ENCODE measurements at regions not wholly inside any gene's neighbourhood (a gene's known extent, or its start where the extent isn't known, plus 50 kb on each side); places are given as distances from the start of the nearest gene placed in this dataset.

GRCh38 chr1:188872376-188872775 lies 1605.3 kb downstream of the BRINP3 start:
- Mint-ChIP-seq H3K36me3 (ENCODE audit: insufficient read depth) (no peaks in the 10 kb centered on the region), H3K9me3 (peaks cover 0 to 3% of the 10 kb centered on the region in 2 donors), H3K27ac (no peak overlapping the region), H3K27me3 (no peaks in the 10 kb centered on the region), H3K4me3 (no peak overlapping the region), H3K4me1 (ENCODE audit: low read depth in 2 of 2) (no peaks in the 10 kb centered on the region)
- DNase-seq (no peak), ATAC-seq (replicated peaks) (no peak)

GRCh38 chr1:188877668-188878067 lies 1600.0 kb downstream of the BRINP3 start:
- no peaks in the 10 kb centered on the region for H3K36me3 Mint-ChIP-seq (ENCODE audit: insufficient read depth)
- no peak overlapping the region for H3K27ac Mint-ChIP-seq
- DNase-seq (no peak), ATAC-seq (replicated peaks) (no peak)
- no peaks in the 10 kb centered on the region for H3K27me3 Mint-ChIP-seq
- peaks cover under 1 to 2% of the 10 kb centered on the region in 2 donors for H3K9me3 Mint-ChIP-seq
- no peak overlapping the region for H3K4me3 Mint-ChIP-seq
- H3K4me1 Mint-ChIP-seq (ENCODE audit: low read depth in 2 of 2): no peaks in the 10 kb centered on the region

GRCh38 chr1:188888386-188888785 lies 1589.3 kb downstream of the BRINP3 start:
- Mint-ChIP-seq H3K27ac (no peak overlapping the region), H3K9me3 (peaks cover 8 to 20% of the 10 kb centered on the region in 2 donors), H3K27me3 (no peaks in the 10 kb centered on the region), H3K4me1 (ENCODE audit: low read depth in 2 of 2) (no peaks in the 10 kb centered on the region), H3K4me3 (no peak overlapping the region), H3K36me3 (ENCODE audit: insufficient read depth) (no peaks in the 10 kb centered on the region)
- ATAC-seq (replicated peaks): no peak
- DNase-seq: no peak

GRCh38 chr1:188889166-188889565 lies 1588.5 kb downstream of the BRINP3 start:
- DNase-seq (no peak), ATAC-seq (replicated peaks) (no peak)
- H3K9me3 Mint-ChIP-seq: peaks cover 8 to 16% of the 10 kb centered on the region in 2 donors
- H3K27me3 Mint-ChIP-seq: no peaks in the 10 kb centered on the region
- H3K27ac Mint-ChIP-seq: no peak overlapping the region
- no peaks in the 10 kb centered on the region for H3K4me1 Mint-ChIP-seq (ENCODE audit: low read depth in 2 of 2)
- H3K36me3 Mint-ChIP-seq (ENCODE audit: insufficient read depth): no peaks in the 10 kb centered on the region
- H3K4me3 Mint-ChIP-seq: no peak overlapping the region

GRCh38 chr1:188891958-188892357 lies 1585.7 kb downstream of the BRINP3 start:
- Mint-ChIP-seq H3K4me1 (ENCODE audit: low read depth in 2 of 2) (no peaks in the 10 kb centered on the region), H3K9me3 (peaks cover 8 to 16% of the 10 kb centered on the region in 2 donors), H3K36me3 (ENCODE audit: insufficient read depth) (no peaks in the 10 kb centered on the region), H3K27me3 (no peaks in the 10 kb centered on the region), H3K4me3 (no peak overlapping the region), H3K27ac (no peak overlapping the region)
- ATAC-seq (replicated peaks) (no peak), DNase-seq (no peak)

GRCh38 chr1:188895611-188896010 lies 1582.1 kb downstream of the BRINP3 start:
- ATAC-seq (replicated peaks) (no peak), DNase-seq (no peak)
- Mint-ChIP-seq H3K4me3 (no peak overlapping the region), H3K4me1 (ENCODE audit: low read depth in 2 of 2) (no peaks in the 10 kb centered on the region), H3K9me3 (peaks cover 0 to 7% of the 10 kb centered on the region in 2 donors), H3K27me3 (no peaks in the 10 kb centered on the region), H3K36me3 (ENCODE audit: insufficient read depth) (no peaks in the 10 kb centered on the region), H3K27ac (no peak overlapping the region)

- no peak for ATAC-seq (replicated peaks)
- Mint-ChIP-seq H3K4me1 (ENCODE audit: low read depth in 2 of 2) (no peaks in the 10 kb centered on the region), H3K27me3 (no peaks in the 10 kb centered on the region), H3K36me3 (ENCODE audit: insufficient read depth) (no peaks in the 10 kb centered on the region), H3K27ac (no peak overlapping the region), H3K9me3 (peaks cover 13 to 15% of the 10 kb centered on the region in 2 donors), H3K4me3 (no peak overlapping the region)
- no peak for DNase-seq
Observed at GRCh38 chr1:188903241-188903640, 1574.4 kb downstream of the BRINP3 start.

GRCh38 chr1:188904201-188904600 lies 1573.5 kb downstream of the BRINP3 start:
- no peaks in the 10 kb centered on the region for H3K36me3 Mint-ChIP-seq (ENCODE audit: insufficient read depth)
- DNase-seq (no peak), ATAC-seq (replicated peaks) (no peak)
- H3K27ac Mint-ChIP-seq: no peak overlapping the region
- peaks cover 13 to 15% of the 10 kb centered on the region in 2 donors for H3K9me3 Mint-ChIP-seq
- no peaks in the 10 kb centered on the region for H3K27me3 Mint-ChIP-seq
- no peak overlapping the region for H3K4me3 Mint-ChIP-seq
- H3K4me1 Mint-ChIP-seq (ENCODE audit: low read depth in 2 of 2): no peaks in the 10 kb centered on the region

GRCh38 chr1:188906921-188907641 lies 1570.6 kb downstream of the BRINP3 start:
- ATAC-seq (replicated peaks) (no peak), DNase-seq (no peak)
- no peaks in the 10 kb centered on the region for H3K27me3 Mint-ChIP-seq
- peaks cover 11 to 13% of the 10 kb centered on the region in 2 donors for H3K9me3 Mint-ChIP-seq
- H3K4me3 Mint-ChIP-seq: no peak overlapping the region
- H3K27ac Mint-ChIP-seq: no peak overlapping the region
- H3K36me3 Mint-ChIP-seq (ENCODE audit: insufficient read depth): no peaks in the 10 kb centered on the region
- H3K4me1 Mint-ChIP-seq (ENCODE audit: low read depth in 2 of 2): no peaks in the 10 kb centered on the region

GRCh38 chr1:188930382-188930781 lies 1547.3 kb downstream of the BRINP3 start:
- no peak for ATAC-seq (replicated peaks)
- Mint-ChIP-seq H3K36me3 (ENCODE audit: insufficient read depth) (no peaks in the 10 kb centered on the region), H3K27ac (no peak overlapping the region), H3K27me3 (no peaks in the 10 kb centered on the region), H3K9me3 (peaks cover 5 to 11% of the 10 kb centered on the region in 2 donors), H3K4me1 (ENCODE audit: low read depth in 2 of 2) (no peaks in the 10 kb centered on the region), H3K4me3 (no peak overlapping the region)
- no peak for DNase-seq

- H3K27ac Mint-ChIP-seq: no peak overlapping the region
- ATAC-seq (replicated peaks) (no peak), DNase-seq (no peak)
- H3K9me3 Mint-ChIP-seq: peaks cover 5 to 11% of the 10 kb centered on the region in 2 donors
- H3K4me3 Mint-ChIP-seq: no peak overlapping the region
- H3K4me1 Mint-ChIP-seq (ENCODE audit: low read depth in 2 of 2): no peaks in the 10 kb centered on the region
- H3K27me3 Mint-ChIP-seq: no peaks in the 10 kb centered on the region
- H3K36me3 Mint-ChIP-seq (ENCODE audit: insufficient read depth): no peaks in the 10 kb centered on the region
Observed at GRCh38 chr1:188931506-188931905, 1546.2 kb downstream of the BRINP3 start.

GRCh38 chr1:188937965-188938551 lies 1539.6 kb downstream of the BRINP3 start:
- Mint-ChIP-seq H3K27me3 (no peaks in the 10 kb centered on the region), H3K4me1 (ENCODE audit: low read depth in 2 of 2) (no peaks in the 10 kb centered on the region), H3K4me3 (no peak overlapping the region), H3K36me3 (ENCODE audit: insufficient read depth) (no peaks in the 10 kb centered on the region), H3K27ac (no peak overlapping the region), H3K9me3 (peaks cover 8 to 13% of the 10 kb centered on the region in 2 donors)
- ATAC-seq (replicated peaks) (no peak), DNase-seq (no peak)

- H3K4me3 Mint-ChIP-seq: no peak overlapping the region
- peaks cover 8 to 11% of the 10 kb centered on the region in 2 donors for H3K9me3 Mint-ChIP-seq
- no peaks in the 10 kb centered on the region for H3K27me3 Mint-ChIP-seq
- H3K4me1 Mint-ChIP-seq (ENCODE audit: low read depth in 2 of 2): no peaks in the 10 kb centered on the region
- DNase-seq: no peak
- H3K36me3 Mint-ChIP-seq (ENCODE audit: insufficient read depth): no peaks in the 10 kb centered on the region
- no peak for ATAC-seq (replicated peaks)
- no peak overlapping the region for H3K27ac Mint-ChIP-seq
Observed at GRCh38 chr1:188941986-188942385, 1535.7 kb downstream of the BRINP3 start.

- no peaks in the 10 kb centered on the region for H3K36me3 Mint-ChIP-seq (ENCODE audit: insufficient read depth)
- H3K9me3 Mint-ChIP-seq: peaks cover 5 to 7% of the 10 kb centered on the region in 2 donors
- no peaks in the 10 kb centered on the region for H3K27me3 Mint-ChIP-seq
- DNase-seq (no peak), ATAC-seq (replicated peaks) (no peak)
- H3K27ac Mint-ChIP-seq: no peak overlapping the region
- no peak overlapping the region for H3K4me3 Mint-ChIP-seq
- H3K4me1 Mint-ChIP-seq (ENCODE audit: low read depth in 2 of 2): no peaks in the 10 kb centered on the region
Observed at GRCh38 chr1:188949701-188950100, 1528.0 kb downstream of the BRINP3 start.
